ENCODE measurements at regions not wholly inside any gene's neighbourhood (a gene's known extent, or its start where the extent isn't known, plus 50 kb on each side); places are given as distances from the start of the nearest gene placed in this dataset.
"Not testable (repeated sequence)": the region's sequence is repeated elsewhere in the genome, so short reads cannot be mapped to it uniquely, and the experiment has no call there.

DNA sequence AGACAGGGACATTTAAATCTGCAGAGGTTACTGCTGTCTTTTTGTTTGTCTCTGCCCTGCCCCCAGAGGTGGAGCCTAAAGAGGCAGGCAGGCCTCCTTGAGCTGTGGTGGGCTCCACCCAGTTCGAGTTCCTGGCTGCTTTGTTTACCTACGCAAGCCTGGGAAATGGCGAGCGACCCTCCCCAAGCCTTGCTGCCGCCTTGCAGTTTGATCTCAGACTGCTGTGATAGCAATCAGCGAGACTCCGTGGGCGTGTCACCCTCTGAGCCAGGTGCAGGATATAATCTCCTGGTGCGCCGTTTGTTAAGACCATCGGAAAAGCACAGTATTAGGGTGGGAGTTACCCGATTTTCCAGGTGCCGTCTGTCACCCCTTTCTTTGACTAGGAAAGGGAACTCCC is 93.3 kb downstream of the ANKRD30BL start:
- DNase-seq, result not testable (repeated sequence)

- not testable (repeated sequence) for DNase-seq
Measured at GRCh38 chr2:132065391-132065790, 96.4 kb downstream of the ANKRD30BL start.

DNA sequence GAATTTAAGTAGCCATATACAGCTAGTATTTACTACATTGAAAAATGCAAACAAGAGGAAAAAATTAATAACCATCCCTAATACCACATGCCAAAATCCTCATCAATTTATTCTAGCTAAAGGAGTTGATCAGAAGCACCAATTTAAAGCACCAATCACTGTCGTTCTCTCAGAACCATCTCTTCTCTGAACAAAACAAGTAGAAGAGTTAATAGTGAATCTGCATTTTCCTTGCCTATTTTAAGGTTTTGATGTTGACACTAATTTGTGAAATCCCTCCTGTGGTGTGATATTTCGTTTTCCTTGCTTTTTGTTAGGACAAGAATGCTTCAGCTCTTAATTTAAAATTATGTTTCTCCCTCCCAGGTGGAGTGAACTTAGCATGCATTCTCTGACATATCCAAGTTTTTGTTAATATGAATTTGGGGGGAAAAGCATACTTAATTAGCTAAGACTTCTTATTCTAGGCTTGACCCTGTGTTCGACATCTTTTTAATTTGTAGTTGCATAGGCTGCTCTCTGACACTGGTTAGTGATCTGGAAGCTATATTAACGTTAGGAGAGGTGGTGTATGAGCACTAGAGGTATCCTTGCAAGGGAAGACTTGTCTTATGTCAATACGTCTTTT is 122.0 kb downstream of the ANKRD30BL start:
- DNase-seq, result not testable (repeated sequence)

GRCh38 chr2:132038883-132039235 is 122.9 kb downstream of the ANKRD30BL start:
- not testable (repeated sequence) for DNase-seq

DNA sequence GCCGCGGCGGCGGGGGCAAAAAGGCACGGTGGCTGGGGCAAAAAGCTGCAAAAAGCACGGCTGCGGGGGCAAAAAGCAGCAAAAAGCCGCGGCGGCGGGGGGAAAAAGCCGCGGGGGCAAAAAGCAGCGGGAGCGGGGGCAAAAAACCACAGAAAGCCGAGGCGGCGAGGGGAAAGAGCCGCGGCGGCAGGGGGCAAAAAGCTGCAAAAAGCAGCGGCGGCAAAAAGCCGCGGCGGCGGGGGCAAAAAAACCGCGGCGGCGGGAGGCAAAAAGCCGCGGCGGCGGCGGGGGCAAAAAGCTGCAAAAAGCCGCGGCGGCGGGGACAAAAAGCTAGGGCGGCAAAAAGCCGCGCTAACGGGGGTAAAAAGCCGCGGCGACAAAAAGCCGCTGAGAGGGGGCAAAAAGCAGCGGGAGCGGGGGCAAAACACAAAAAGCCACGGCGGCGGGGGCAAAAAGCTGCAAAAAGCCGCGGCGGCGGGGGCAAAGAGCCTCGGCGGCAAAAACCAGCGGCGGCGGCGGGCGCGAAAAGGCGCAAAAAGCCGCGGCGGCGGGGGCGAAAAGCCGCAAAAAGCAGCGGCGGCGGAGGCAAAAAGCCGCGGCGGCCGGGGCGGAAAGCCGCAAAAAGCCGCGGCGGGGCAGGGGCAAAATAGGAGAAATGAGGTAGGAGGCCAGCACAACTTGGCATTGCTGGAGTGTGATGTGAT is 123.4 kb downstream of the ANKRD30BL start:
- DNase-seq, result no peak

- DNase-seq, result peak in 1 of 2 donors; percentile 11
Measured at GRCh38 chr2:132037527-132038178, 124.1 kb downstream of the ANKRD30BL start.

DNA sequence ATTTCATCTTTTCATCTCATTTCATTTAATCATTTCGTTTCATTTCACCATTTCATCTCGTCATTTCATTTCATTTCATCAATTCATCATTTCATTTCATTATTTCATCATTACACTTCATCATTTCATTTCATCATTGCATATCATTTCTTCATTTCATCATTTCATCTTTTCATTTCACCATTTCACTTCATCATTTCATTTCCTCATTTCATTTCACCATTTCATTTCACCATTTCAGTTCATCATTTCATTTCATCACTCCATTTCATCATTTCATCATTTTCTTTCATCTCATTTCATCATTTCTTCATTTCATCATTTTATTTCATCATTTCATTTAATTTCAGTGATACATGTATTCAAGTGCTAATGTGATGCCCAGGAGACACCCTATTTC is 127.1 kb downstream of the ANKRD30BL start:
- no peak for DNase-seq

GRCh38 chr2:132033949-132034348 is 127.8 kb downstream of the ANKRD30BL start:
- DNase-seq, result no peak

DNA sequence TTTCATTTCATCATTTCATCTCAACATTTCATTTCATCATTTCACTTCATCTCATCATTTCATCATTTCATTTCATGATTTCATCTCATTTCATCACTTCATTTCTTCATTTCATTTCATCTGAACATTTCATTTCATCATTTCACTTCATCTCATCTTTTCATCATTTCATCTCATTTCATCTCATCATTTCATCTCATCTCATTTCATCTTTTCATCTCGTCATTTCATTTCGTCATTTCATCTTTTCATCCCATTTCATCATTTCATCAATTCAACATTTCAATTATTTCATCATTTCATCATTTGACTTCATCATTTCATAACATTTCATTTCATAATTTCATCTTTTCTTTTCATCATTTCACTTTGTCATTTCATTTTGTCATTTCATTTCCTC is 128.4 kb downstream of the ANKRD30BL start:
- DNase-seq, result no peak

- not testable (repeated sequence) for DNase-seq
Measured at GRCh38 chr2:132012046-132012445, 149.7 kb downstream of the ANKRD30BL start.

DNA sequence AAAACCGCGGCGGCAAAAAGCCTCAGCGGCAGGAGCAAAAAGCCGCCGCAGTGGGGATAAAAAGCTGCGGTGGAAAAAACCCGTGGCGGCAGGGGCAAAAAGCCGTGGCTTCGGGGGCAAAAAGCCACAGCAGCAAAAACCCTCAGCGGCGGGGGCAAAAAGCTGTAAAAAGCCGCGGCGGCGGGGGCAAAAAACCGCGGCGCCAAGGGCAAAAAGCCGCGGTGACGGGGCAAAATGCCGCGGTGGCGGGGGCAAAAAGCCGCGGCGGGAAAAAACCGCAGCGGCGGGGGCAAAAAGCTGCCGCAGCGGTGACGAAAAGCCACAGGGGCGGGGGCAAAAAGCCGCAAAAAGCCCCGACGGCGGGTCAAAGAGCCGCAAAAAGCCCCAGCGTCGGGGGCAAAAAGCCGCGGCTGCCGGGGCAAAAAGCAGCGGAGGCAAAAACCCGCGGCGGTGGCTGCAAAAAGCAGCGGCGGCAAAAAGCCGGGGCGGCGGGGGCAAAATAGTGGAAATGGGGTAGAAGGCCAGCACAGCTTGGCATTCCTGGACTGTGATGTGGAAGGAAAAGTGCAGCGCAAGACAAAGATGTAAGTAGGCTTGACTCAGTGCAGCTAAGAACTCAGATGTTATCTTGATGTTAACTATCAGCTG is 151.8 kb downstream of the ANKRD30BL start:
- no peak for DNase-seq

GRCh38 chr2:132009177-132009873 is 152.4 kb downstream of the ANKRD30BL start:
- DNase-seq, result no peak

DNA sequence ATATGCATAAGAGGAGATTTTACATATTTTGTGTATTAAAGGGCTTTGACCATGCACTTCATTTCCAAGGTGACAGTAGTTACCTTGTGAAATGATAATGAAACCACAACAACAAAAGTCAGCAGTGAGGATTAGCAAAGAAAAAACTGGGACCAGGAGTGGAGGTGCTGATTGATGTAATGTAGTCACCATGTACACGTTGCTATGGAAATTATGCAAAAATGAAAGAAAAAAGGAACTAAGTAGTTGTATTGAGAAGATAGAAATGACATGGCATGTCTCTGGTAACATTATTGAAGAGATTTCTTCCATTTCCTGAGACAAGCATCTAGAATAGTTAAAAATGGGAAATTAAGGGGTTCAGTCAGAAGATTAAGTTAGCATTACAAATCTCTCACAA is 171.0 kb downstream of the ANKRD30BL start:
- DNase-seq, result not testable (repeated sequence)

DNA sequence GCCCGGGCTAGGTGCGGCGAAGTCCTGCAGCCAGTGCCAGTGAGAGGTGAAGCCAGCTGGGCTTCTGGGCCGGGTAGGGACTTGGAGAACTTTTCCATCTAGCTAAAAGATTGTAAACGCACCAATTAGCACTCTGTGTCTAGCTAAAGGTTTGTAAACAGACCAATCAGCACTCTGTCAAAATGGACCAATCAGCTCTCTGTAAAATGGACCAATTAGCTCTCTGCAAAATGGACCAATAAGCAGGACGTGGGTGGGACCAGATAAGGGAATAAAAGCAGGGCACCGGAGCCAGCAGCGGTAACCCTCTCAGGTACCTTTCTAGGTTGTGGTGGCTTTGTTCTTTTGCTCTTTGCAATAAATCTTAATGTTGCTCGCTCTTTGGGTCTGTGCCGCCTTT is 195.1 kb downstream of the ANKRD30BL start:
- not testable (repeated sequence) for DNase-seq

- DNase-seq, result no peak
Measured at GRCh38 chr2:131966256-131966655, 195.5 kb downstream of the ANKRD30BL start.

GRCh38 chr2:131958019-131958609 is 203.6 kb downstream of the ANKRD30BL start:
- DNase-seq, result not testable (repeated sequence)

DNA sequence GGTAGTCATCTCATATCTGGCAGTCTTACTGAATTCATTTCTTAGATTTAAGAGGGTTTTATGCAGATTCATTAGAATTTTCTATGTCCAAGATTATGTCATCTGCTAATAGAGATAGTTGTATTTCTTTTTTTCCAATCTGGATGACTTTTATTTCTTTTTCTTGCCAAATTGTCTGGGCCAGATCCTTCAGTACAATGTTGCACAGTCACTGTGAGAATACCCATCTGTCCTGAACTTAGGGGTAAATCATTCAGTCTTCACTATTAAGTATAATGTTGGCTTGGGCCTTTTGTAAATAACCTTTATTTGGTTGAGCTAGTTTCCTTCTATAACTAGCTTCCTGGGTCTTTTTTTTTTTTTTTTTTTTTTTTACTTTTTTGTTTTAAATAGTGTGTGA is 213.1 kb downstream of the ANKRD30BL start:
- not testable (repeated sequence) for DNase-seq

DNA sequence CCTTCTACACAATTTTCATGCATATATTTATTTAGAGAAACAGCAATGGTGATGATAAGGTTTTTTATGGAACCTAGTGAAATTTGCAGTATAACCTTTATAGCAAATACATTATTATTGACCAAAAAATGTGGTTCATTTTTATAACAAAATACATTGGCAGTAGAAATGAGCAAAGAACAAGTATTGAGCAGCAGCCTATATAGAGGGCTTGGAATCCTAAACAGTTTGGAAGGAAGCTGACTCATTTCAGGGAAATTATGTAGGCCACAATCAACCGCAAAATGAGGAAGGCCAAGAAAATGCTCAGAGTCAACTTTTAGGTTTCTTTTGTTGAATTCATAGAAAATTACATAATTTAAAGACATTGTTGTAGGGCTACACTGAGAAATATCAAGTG is 238.5 kb downstream of the ANKRD30BL start:
- not testable (repeated sequence) for DNase-seq

GRCh38 chr2:131922854-131923253 is 238.9 kb downstream of the ANKRD30BL start:
- not testable (repeated sequence) for DNase-seq

Measured in hippocampal formation (tissue), 2 donors.